ENCODE measurements at regions not wholly inside any gene's neighbourhood (a gene's known extent, or its start where the extent isn't known, plus 50 kb on each side); places are given as distances from the start of the nearest gene placed in this dataset.

GRCh38 chr2:239543702-239544101 is 142.9 kb upstream of the HDAC4 start:
- no peak for TF ChIP-seq ZNF239 (tag by site-specific recombination; IDR thresholded peaks at IDR 0.05)
- TF ChIP-seq CTCF (tag by site-specific recombination; IDR thresholded peaks at IDR 0.05): no peak
- no peak for TF ChIP-seq ZNF501 (tag by site-specific recombination; IDR thresholded peaks at IDR 0.05)
- no peak for TF ChIP-seq ZNF184 (tag by site-specific recombination; IDR thresholded peaks at IDR 0.05)
- TF ChIP-seq ZNF426 (tag by site-specific recombination; IDR thresholded peaks at IDR 0.05): no peak
- no peak for TF ChIP-seq ZNF639 (tag by site-specific recombination; IDR thresholded peaks at IDR 0.05)

Measured in HEK293 (cell line).